Breast epithelium (tissue), 3 donors: ENCODE measurements at regions not wholly inside any gene's neighbourhood (a gene's known extent, or its start where the extent isn't known, plus 50 kb on each side); places are given as distances from the start of the nearest gene placed in this dataset.

ENCODE experiments used
- POLR2A ChIP-seq: fragments of 450-650 bp; IDR thresholded peaks from one replicate; pipeline ENCODE4 v1.6.1; 2016; ENCODE audit warnings: antibody characterized with exemption, mild to moderate bottlenecking, moderate library complexity
- TF ChIP-seq, protein P1 (sequence below), 3 donors: fragments of 450-650 bp; IDR thresholded peaks; one replicate each; pipeline ENCODE4 v1.5.1; 2016 to 2017; ENCODE audit warnings: antibody characterized with exemption in 3 of 3, mild to moderate bottlenecking in 3 of 3, moderate library complexity in 3 of 3

DNA sequence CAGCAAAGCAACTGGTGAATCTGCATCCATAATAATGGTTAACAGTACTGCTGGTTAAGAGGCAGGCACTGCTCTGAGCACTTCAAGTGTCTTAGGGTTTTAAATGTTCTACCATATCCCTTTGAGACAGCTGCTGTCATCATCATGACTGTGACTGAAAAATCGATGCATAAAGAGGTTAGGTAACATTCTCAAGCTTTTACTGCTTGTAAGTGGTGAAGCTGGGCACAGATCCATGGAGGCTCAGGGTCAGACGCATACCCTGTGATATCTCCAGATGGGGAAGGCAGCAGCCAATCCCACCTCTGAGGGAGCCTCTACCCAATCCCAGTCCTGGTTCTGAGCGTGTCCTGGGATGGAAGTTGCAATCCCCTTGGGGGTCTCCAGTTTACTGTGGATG lies 57.6 kb upstream of the SOX9 start:
- no peak for TF ChIP-seq POLR2A
- TF ChIP-seq, protein P1, sequence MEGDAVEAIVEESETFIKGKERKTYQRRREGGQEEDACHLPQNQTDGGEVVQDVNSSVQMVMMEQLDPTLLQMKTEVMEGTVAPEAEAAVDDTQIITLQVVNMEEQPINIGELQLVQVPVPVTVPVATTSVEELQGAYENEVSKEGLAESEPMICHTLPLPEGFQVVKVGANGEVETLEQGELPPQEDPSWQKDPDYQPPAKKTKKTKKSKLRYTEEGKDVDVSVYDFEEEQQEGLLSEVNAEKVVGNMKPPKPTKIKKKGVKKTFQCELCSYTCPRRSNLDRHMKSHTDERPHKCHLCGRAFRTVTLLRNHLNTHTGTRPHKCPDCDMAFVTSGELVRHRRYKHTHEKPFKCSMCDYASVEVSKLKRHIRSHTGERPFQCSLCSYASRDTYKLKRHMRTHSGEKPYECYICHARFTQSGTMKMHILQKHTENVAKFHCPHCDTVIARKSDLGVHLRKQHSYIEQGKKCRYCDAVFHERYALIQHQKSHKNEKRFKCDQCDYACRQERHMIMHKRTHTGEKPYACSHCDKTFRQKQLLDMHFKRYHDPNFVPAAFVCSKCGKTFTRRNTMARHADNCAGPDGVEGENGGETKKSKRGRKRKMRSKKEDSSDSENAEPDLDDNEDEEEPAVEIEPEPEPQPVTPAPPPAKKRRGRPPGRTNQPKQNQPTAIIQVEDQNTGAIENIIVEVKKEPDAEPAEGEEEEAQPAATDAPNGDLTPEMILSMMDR (IDR thresholded peaks at IDR 0.05) = no peak
